Immature natural killer cell (primary cell): ENCODE measurements at regions not wholly inside any gene's neighbourhood (a gene's known extent, or its start where the extent isn't known, plus 50 kb on each side); places are given as distances from the start of the nearest gene placed in this dataset.
"Not testable (repeated sequence)": the region's sequence is repeated elsewhere in the genome, so short reads cannot be mapped to it uniquely, and the experiment has no call there.

Experiments used
- DNase-seq, 3 donors: peaks; one replicate each; pipeline ENCODE4 v3.0.0; 2022; ENCODE audit warnings: mixed read lengths in 1 of 3
- H3K27ac Mint-ChIP-seq, 6 donors: one replicate each; pipeline ENCODE4 v1.8.0; 2020; ENCODE audit warnings: mixed read lengths in 6 of 6, mild to moderate bottlenecking in 5 of 6, inconsistent platforms in 4 of 6, moderate library complexity in 3 of 6
- H3K27me3 Mint-ChIP-seq, 3 donors: one replicate each; pipeline ENCODE4 v1.8.0; 2020 to 2021; ENCODE audit warnings: low read depth in 3 of 3, mild to moderate bottlenecking in 3 of 3, mixed read lengths in 3 of 3, moderate library complexity in 3 of 3, inconsistent platforms in 1 of 3
- H3K36me3 Mint-ChIP-seq, 3 donors: one replicate each; pipeline ENCODE4 v1.8.0; 2020; ENCODE audit warnings: mixed read lengths in 3 of 3, inconsistent platforms in 2 of 3, mild to moderate bottlenecking in 2 of 3
- H3K4me1 Mint-ChIP-seq, 2 donors: one replicate each; pipeline ENCODE4 v1.8.0; 2020; ENCODE audit warnings: inconsistent platforms in 2 of 2, mild to moderate bottlenecking in 2 of 2, mixed read lengths in 2 of 2, moderate library complexity in 1 of 2
- H3K4me3 Mint-ChIP-seq, 5 donors: one replicate each; pipeline ENCODE4 v1.8.0; 2020; ENCODE audit warnings: mild to moderate bottlenecking in 5 of 5, mixed read lengths in 5 of 5, inconsistent platforms in 3 of 5, moderate library complexity in 3 of 5
- H3K9me3 Mint-ChIP-seq, 6 donors: one replicate each; pipeline ENCODE4 v1.8.0; 2020; ENCODE audit warnings: mild to moderate bottlenecking in 6 of 6, mixed read lengths in 6 of 6, inconsistent platforms in 4 of 6, moderate library complexity in 3 of 6

- no peak overlapping the region for H3K4me3 Mint-ChIP-seq
- no peak overlapping the region for H3K27ac Mint-ChIP-seq
- H3K9me3 Mint-ChIP-seq, result peaks cover 2 to 22% (median 15%) of the 10 kb centered on the region in 6 donors
- H3K36me3 Mint-ChIP-seq, result no peaks in the 10 kb centered on the region
- H3K27me3 Mint-ChIP-seq, result no peaks in the 10 kb centered on the region
- no peaks in the 10 kb centered on the region for H3K4me1 Mint-ChIP-seq
- no peak for DNase-seq
Measured at GRCh38 chr7:109616551-109617069, 1046.9 kb downstream of the DNAJB9 start.

GRCh38 chr7:109622320-109622719, 1052.6 kb downstream of the DNAJB9 start:
- Mint-ChIP-seq H3K9me3 (peaks cover 5 to 40% (median 33%) of the 10 kb centered on the region in 6 donors), H3K36me3 (peaks cover 0 to 8% (median 2%) of the 10 kb centered on the region in 3 donors), H3K27me3 (no peaks in the 10 kb centered on the region), H3K27ac (no peak overlapping the region), H3K4me3 (no peak overlapping the region), H3K4me1 (no peaks in the 10 kb centered on the region)
- DNase-seq, result no peak

GRCh38 chr7:109632890-109633289, 1063.2 kb downstream of the DNAJB9 start:
- H3K9me3 Mint-ChIP-seq, result peaks cover 6 to 66% (median 22%) of the 10 kb centered on the region in 6 donors
- not testable (repeated sequence) for DNase-seq, H3K27me3 Mint-ChIP-seq, H3K4me1 Mint-ChIP-seq, H3K27ac Mint-ChIP-seq, H3K36me3 Mint-ChIP-seq, H3K4me3 Mint-ChIP-seq

GRCh38 chr7:109635374-109635773, 1065.7 kb downstream of the DNAJB9 start:
- peaks cover 0 to 6% (median 0%) of the 10 kb centered on the region in 3 donors for H3K27me3 Mint-ChIP-seq
- H3K4me3 Mint-ChIP-seq, result no peak overlapping the region
- H3K36me3 Mint-ChIP-seq, result peaks cover 0 to 4% (median 0%) of the 10 kb centered on the region in 3 donors
- no peak for DNase-seq
- H3K4me1 Mint-ChIP-seq, result no peaks in the 10 kb centered on the region
- H3K9me3 Mint-ChIP-seq, result peaks cover 3 to 63% (median 27%) of the 10 kb centered on the region in 6 donors
- no peak overlapping the region for H3K27ac Mint-ChIP-seq

GRCh38 chr7:109637428-109637990, 1067.8 kb downstream of the DNAJB9 start:
- Mint-ChIP-seq H3K27me3 (peaks cover 0 to 6% (median 0%) of the 10 kb centered on the region in 3 donors), H3K4me1 (no peaks in the 10 kb centered on the region), H3K9me3 (peaks cover 3 to 51% (median 23%) of the 10 kb centered on the region in 6 donors), H3K27ac (no peak overlapping the region), H3K4me3 (no peak overlapping the region), H3K36me3 (peaks cover 0 to under 1% (median 0%) of the 10 kb centered on the region in 3 donors)
- no peak for DNase-seq

- no peak overlapping the region for H3K4me3 Mint-ChIP-seq
- DNase-seq, result no peak
- H3K27ac Mint-ChIP-seq, result no peak overlapping the region
- no peaks in the 10 kb centered on the region for H3K4me1 Mint-ChIP-seq
- peaks cover 3 to 47% (median 21%) of the 10 kb centered on the region in 6 donors for H3K9me3 Mint-ChIP-seq
- no peaks in the 10 kb centered on the region for H3K36me3 Mint-ChIP-seq
- H3K27me3 Mint-ChIP-seq, result peaks cover 0 to 6% (median 0%) of the 10 kb centered on the region in 3 donors
Measured at GRCh38 chr7:109638321-109638720, 1068.6 kb downstream of the DNAJB9 start.

- Mint-ChIP-seq H3K9me3 (peaks cover 3 to 45% (median 19%) of the 10 kb centered on the region in 6 donors), H3K36me3 (no peaks in the 10 kb centered on the region), H3K4me3 (no peak overlapping the region), H3K27ac (no peak overlapping the region), H3K4me1 (no peaks in the 10 kb centered on the region), H3K27me3 (peaks cover 0 to 6% (median 0%) of the 10 kb centered on the region in 3 donors)
- no peak for DNase-seq
Measured at GRCh38 chr7:109639561-109639960, 1069.9 kb downstream of the DNAJB9 start.

GRCh38 chr7:109641445-109641844, 1071.8 kb downstream of the DNAJB9 start:
- no peaks in the 10 kb centered on the region for H3K4me1 Mint-ChIP-seq
- no peaks in the 10 kb centered on the region for H3K36me3 Mint-ChIP-seq
- peaks cover 3 to 31% (median 18%) of the 10 kb centered on the region in 6 donors for H3K9me3 Mint-ChIP-seq
- no peak overlapping the region for H3K27ac Mint-ChIP-seq
- H3K4me3 Mint-ChIP-seq, result no peak overlapping the region
- no peaks in the 10 kb centered on the region for H3K27me3 Mint-ChIP-seq
- DNase-seq, result no peak

GRCh38 chr7:109646124-109646523, 1076.5 kb downstream of the DNAJB9 start:
- DNase-seq, result no peak
- H3K4me1 Mint-ChIP-seq, result no peaks in the 10 kb centered on the region
- no peak overlapping the region for H3K27ac Mint-ChIP-seq
- peaks cover 0 to 18% (median 6%) of the 10 kb centered on the region in 6 donors for H3K9me3 Mint-ChIP-seq
- no peak overlapping the region for H3K4me3 Mint-ChIP-seq
- no peaks in the 10 kb centered on the region for H3K27me3 Mint-ChIP-seq
- H3K36me3 Mint-ChIP-seq, result no peaks in the 10 kb centered on the region

GRCh38 chr7:109646594-109646993, 1076.9 kb downstream of the DNAJB9 start:
- not testable (repeated sequence) for H3K4me1 Mint-ChIP-seq, DNase-seq, H3K36me3 Mint-ChIP-seq, H3K4me3 Mint-ChIP-seq, H3K27me3 Mint-ChIP-seq, H3K27ac Mint-ChIP-seq
- H3K9me3 Mint-ChIP-seq, result peaks cover 0 to 18% (median 6%) of the 10 kb centered on the region in 6 donors

- peaks cover 2 to 18% (median 9%) of the 10 kb centered on the region in 6 donors for H3K9me3 Mint-ChIP-seq
- not testable (repeated sequence) for H3K36me3 Mint-ChIP-seq, H3K4me3 Mint-ChIP-seq, H3K27ac Mint-ChIP-seq, H3K4me1 Mint-ChIP-seq, DNase-seq, H3K27me3 Mint-ChIP-seq
Measured at GRCh38 chr7:109647263-109647662, 1077.6 kb downstream of the DNAJB9 start.

GRCh38 chr7:109659261-109659660, 1089.6 kb downstream of the DNAJB9 start:
- Mint-ChIP-seq H3K27ac (no peak overlapping the region), H3K9me3 (peaks cover 0 to 19% (median 12%) of the 10 kb centered on the region in 6 donors), H3K4me1 (no peaks in the 10 kb centered on the region), H3K27me3 (no peaks in the 10 kb centered on the region), H3K36me3 (no peaks in the 10 kb centered on the region), H3K4me3 (no peak overlapping the region)
- no peak for DNase-seq

- DNase-seq, result no peak
- H3K4me1 Mint-ChIP-seq, result no peaks in the 10 kb centered on the region
- H3K9me3 Mint-ChIP-seq, result peaks cover 0 to 14% (median 8%) of the 10 kb centered on the region in 6 donors
- H3K27ac Mint-ChIP-seq, result no peak overlapping the region
- no peak overlapping the region for H3K4me3 Mint-ChIP-seq
- no peaks in the 10 kb centered on the region for H3K36me3 Mint-ChIP-seq
- H3K27me3 Mint-ChIP-seq, result no peaks in the 10 kb centered on the region
Measured at GRCh38 chr7:109660401-109660800, 1090.7 kb downstream of the DNAJB9 start.

GRCh38 chr7:109663806-109664205, 1094.1 kb downstream of the DNAJB9 start:
- no peaks in the 10 kb centered on the region for H3K4me1 Mint-ChIP-seq
- H3K9me3 Mint-ChIP-seq, result peaks cover 3 to 20% (median 12%) of the 10 kb centered on the region in 6 donors
- no peak overlapping the region for H3K4me3 Mint-ChIP-seq
- H3K27me3 Mint-ChIP-seq, result peaks cover 0 to 1% (median 0%) of the 10 kb centered on the region in 3 donors
- no peak overlapping the region for H3K27ac Mint-ChIP-seq
- DNase-seq, result no peak
- H3K36me3 Mint-ChIP-seq, result no peaks in the 10 kb centered on the region

- peaks cover 4 to 26% (median 16%) of the 10 kb centered on the region in 6 donors for H3K9me3 Mint-ChIP-seq
- H3K4me1 Mint-ChIP-seq, H3K36me3 Mint-ChIP-seq, H3K27me3 Mint-ChIP-seq, DNase-seq, H3K27ac Mint-ChIP-seq, H3K4me3 Mint-ChIP-seq: not testable (repeated sequence)
Measured at GRCh38 chr7:109687269-109687668, 1117.6 kb downstream of the DNAJB9 start.
